OCI-LY3 (cell line): ENCODE measurements at regions not wholly inside any gene's neighbourhood (a gene's known extent, or its start where the extent isn't known, plus 50 kb on each side); places are given as distances from the start of the nearest gene placed in this dataset.

ENCODE experiments used
- H2AFZ ChIP-seq: fragments of 200-600, 300-600 bp; shearing (Covaris generic); 2 replicates; pipeline ENCODE4 v1.6.0; 2014; ENCODE audit warnings: antibody characterized with exemption, low read depth, low read length
- H3K27ac ChIP-seq: fragments of 200-600, 300-600 bp; sonication (generic); 2 replicates; pipeline ENCODE4 v1.5.1; 2014; ENCODE audit warnings: mild to moderate bottlenecking, low read length, moderate library complexity, mixed read lengths
- H3K27me3 ChIP-seq: fragments of 200-600, 300-600 bp; sonication (generic); 2 replicates; pipeline ENCODE4 v1.6.1; 2014; ENCODE audit warnings: low read depth, low read length, mixed read lengths
- H3K36me3 ChIP-seq: fragments of 200-600, 300-600 bp; sonication (generic); replicated peaks from 2 replicates; pipeline ENCODE3; 2014; ENCODE audit warnings: low read depth, low read length, mixed read lengths
- H3K4me1 ChIP-seq: fragments of 300-600, 200-600 bp; sonication (generic); 2 replicates; pipeline ENCODE4 v1.6.1; 2014; ENCODE audit warnings: low read length, mixed read lengths
- H3K4me2 ChIP-seq: fragments of 200-600, 300-600 bp; sonication (generic); 2 replicates; pipeline ENCODE4 v1.6.1; 2014; ENCODE audit warnings: low read length, mixed read lengths
- H3K4me3 ChIP-seq: fragments of 300-600, 200-600 bp; sonication (generic); 2 replicates; pipeline ENCODE4 v1.5.1; 2014; ENCODE audit warnings: antibody characterized with exemption, mild to moderate bottlenecking, low read length, moderate library complexity
- H3K79me2 ChIP-seq: fragments of 300-600, 200-600 bp; shearing (Covaris generic); 2 replicates; pipeline ENCODE4 v1.6.1; 2014; ENCODE audit warnings: mild to moderate bottlenecking, low read length, mixed read lengths
- H3K9ac ChIP-seq: fragments of 300-600, 200-600 bp; shearing (Covaris generic); 2 replicates; pipeline ENCODE4 v1.6.0; 2014; ENCODE audit warnings: mild to moderate bottlenecking, low read length, moderate library complexity
- H3K9me3 ChIP-seq: fragments of 200-600, 300-600 bp; shearing (Covaris generic); 2 replicates; pipeline ENCODE4 v1.6.1; 2014; ENCODE audit warnings: low read length, mixed read lengths; ENCODE audit not compliant: insufficient read depth
- H4K20me1 ChIP-seq: fragments of 200-600, 300-600 bp; sonication (generic); 2 replicates; pipeline ENCODE4 v1.6.1; 2016; ENCODE audit warnings: low read length, mixed read lengths; ENCODE audit not compliant: insufficient read depth
- EZH2phosphoT487 ChIP-seq: fragments of 200-600 bp; shearing (Covaris generic); IDR thresholded peaks from 2 replicates; pipeline ENCODE4 v1.6.1; 2018; ENCODE audit warnings: antibody characterized with exemption, mixed run types, low read depth
- TF ChIP-seq, protein P1 (sequence below): fragments of 200-600, 300-600 bp; sonication (generic); IDR thresholded peaks from 2 replicates; pipeline ENCODE4 v1.5.1; 2014; ENCODE audit warnings: antibody characterized with exemption, low read length, low read depth

DNA sequence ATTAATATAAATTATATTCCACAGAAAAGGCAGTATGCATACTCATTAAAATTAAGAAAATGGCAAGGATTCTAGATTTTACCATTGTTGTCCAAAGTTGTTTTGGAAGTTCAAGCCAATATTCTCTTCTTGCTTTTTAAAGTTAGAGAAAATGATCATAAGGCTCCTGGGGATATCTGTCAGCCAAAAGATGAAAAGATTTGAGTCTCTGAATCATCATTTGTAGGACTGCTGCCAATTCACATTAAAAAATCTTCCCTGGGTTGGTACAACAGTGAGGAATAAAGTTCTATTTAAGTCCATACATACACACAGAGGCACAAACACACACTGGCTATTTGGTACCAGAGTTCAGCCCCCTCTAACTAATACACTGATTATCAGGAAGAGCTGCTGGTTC is 620.1 kb downstream of the COL12A1 start:
- no peak overlapping the region for H3K4me3 ChIP-seq
- H4K20me1 ChIP-seq, result no peaks in the 10 kb centered on the region
- no peak overlapping the region for H3K9ac ChIP-seq
- no peaks in the 10 kb centered on the region for H3K4me1 ChIP-seq
- H3K79me2 ChIP-seq, result no peaks in the 10 kb centered on the region
- no peak overlapping the region for H3K27ac ChIP-seq
- no peaks in the 10 kb centered on the region for H3K36me3 ChIP-seq
- H3K9me3 ChIP-seq, result no peaks in the 10 kb centered on the region
- H3K27me3 ChIP-seq, result no peaks in the 10 kb centered on the region
- no peak for TF ChIP-seq EZH2phosphoT487
- TF ChIP-seq, protein P1, sequence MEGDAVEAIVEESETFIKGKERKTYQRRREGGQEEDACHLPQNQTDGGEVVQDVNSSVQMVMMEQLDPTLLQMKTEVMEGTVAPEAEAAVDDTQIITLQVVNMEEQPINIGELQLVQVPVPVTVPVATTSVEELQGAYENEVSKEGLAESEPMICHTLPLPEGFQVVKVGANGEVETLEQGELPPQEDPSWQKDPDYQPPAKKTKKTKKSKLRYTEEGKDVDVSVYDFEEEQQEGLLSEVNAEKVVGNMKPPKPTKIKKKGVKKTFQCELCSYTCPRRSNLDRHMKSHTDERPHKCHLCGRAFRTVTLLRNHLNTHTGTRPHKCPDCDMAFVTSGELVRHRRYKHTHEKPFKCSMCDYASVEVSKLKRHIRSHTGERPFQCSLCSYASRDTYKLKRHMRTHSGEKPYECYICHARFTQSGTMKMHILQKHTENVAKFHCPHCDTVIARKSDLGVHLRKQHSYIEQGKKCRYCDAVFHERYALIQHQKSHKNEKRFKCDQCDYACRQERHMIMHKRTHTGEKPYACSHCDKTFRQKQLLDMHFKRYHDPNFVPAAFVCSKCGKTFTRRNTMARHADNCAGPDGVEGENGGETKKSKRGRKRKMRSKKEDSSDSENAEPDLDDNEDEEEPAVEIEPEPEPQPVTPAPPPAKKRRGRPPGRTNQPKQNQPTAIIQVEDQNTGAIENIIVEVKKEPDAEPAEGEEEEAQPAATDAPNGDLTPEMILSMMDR, result no peak
- H2AFZ ChIP-seq, result no peak overlapping the region
- no peak overlapping the region for H3K4me2 ChIP-seq

- Histone ChIP-seq H3K36me3 (no peaks in the 10 kb centered on the region), H3K4me1 (peaks cover 19% of the 10 kb centered on the region)
- no peak for TF ChIP-seq EZH2phosphoT487
- TF ChIP-seq, protein P1, result no peak
Observed at GRCh38 chr6:74581681-74582080, 624.2 kb downstream of the COL12A1 start.

GRCh38 chr6:74579794-74580193 is 626.1 kb downstream of the COL12A1 start:
- Histone ChIP-seq H3K4me3 (no peak overlapping the region), H3K79me2 (no peaks in the 10 kb centered on the region), H3K4me2 (no peak overlapping the region), H3K4me1 (peaks cover 19% of the 10 kb centered on the region), H3K36me3 (no peaks in the 10 kb centered on the region), H2AFZ (no peak overlapping the region), H3K9ac (no peak overlapping the region), H4K20me1 (no peaks in the 10 kb centered on the region), H3K9me3 (no peaks in the 10 kb centered on the region), H3K27me3 (no peaks in the 10 kb centered on the region), H3K27ac (no peak overlapping the region)
- no peak for TF ChIP-seq EZH2phosphoT487
- TF ChIP-seq, protein P1, result no peak

More at GRCh38 chr6:74581681-74582080, 624.2 kb downstream of the COL12A1 start:
- Histone ChIP-seq H4K20me1 (no peaks in the 10 kb centered on the region), H3K79me2 (no peaks in the 10 kb centered on the region), H3K27ac (no peak overlapping the region), H3K9ac (no peak overlapping the region), H3K9me3 (no peaks in the 10 kb centered on the region), H3K4me3 (no peak overlapping the region), H2AFZ (no peak overlapping the region), H3K4me2 (no peak overlapping the region), H3K27me3 (no peaks in the 10 kb centered on the region)

DNA sequence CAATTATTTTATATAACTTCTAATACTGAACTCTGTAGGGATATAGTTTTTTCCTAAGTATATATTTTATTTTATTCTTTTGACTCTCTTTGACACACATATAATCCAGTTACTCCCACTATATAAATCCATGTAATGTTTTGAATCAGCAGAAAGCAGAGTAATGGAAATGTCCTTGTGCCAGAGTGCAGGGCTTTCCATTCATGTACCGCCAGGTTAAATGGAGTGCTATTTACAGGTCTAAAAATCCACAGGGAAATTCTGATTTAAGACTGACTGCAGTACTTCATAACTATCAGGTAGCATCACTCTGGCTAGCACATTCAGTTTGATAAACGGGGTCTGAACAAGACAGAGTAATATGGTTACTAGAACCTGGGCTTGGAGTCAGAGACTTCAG is 626.8 kb downstream of the COL12A1 start:
- H3K36me3 ChIP-seq, result no peaks in the 10 kb centered on the region
- H3K27ac ChIP-seq, result no peak overlapping the region
- no peak overlapping the region for H3K4me2 ChIP-seq
- H2AFZ ChIP-seq, result no peak overlapping the region
- no peaks in the 10 kb centered on the region for H4K20me1 ChIP-seq
- no peaks in the 10 kb centered on the region for H3K79me2 ChIP-seq
- H3K9ac ChIP-seq, result no peak overlapping the region
- H3K4me3 ChIP-seq, result no peak overlapping the region
- peaks cover 19% of the 10 kb centered on the region for H3K4me1 ChIP-seq
- H3K27me3 ChIP-seq, result no peaks in the 10 kb centered on the region
- no peaks in the 10 kb centered on the region for H3K9me3 ChIP-seq
- TF ChIP-seq, protein P1, result no peak
- TF ChIP-seq EZH2phosphoT487, result no peak
